Upper lobe of left lung (tissue), 4 donors: ENCODE measurements at regions not wholly inside any gene's neighbourhood (a gene's known extent, or its start where the extent isn't known, plus 50 kb on each side); places are given as distances from the start of the nearest gene placed in this dataset.

ENCODE experiments used
- EP300 ChIP-seq, 4 donors: sonication (generic); formaldehyde crosslinking; IDR thresholded peaks; one replicate each; pipeline ENCODE4 v1.5.1; 2017; ENCODE audit warnings: antibody characterized with exemption in 4 of 4, control low read depth in 2 of 4
- POLR2AphosphoS5 ChIP-seq, 2 donors: sonication (generic); formaldehyde crosslinking; IDR thresholded peaks; one replicate each; pipeline ENCODE4 v1.5.1; 2017; ENCODE audit warnings: antibody characterized with exemption in 2 of 2
- TF ChIP-seq, protein P1 (sequence below), 6 experiments: fragments of 450-650 bp in 4 of 6; fragments of 200-600 bp in 2 of 6; sonication (generic) in 2 of 6; IDR thresholded peaks; one replicate each; pipeline ENCODE4 v1.5.1; 2016 to 2019; ENCODE audit warnings: antibody characterized with exemption in 6 of 6

DNA sequence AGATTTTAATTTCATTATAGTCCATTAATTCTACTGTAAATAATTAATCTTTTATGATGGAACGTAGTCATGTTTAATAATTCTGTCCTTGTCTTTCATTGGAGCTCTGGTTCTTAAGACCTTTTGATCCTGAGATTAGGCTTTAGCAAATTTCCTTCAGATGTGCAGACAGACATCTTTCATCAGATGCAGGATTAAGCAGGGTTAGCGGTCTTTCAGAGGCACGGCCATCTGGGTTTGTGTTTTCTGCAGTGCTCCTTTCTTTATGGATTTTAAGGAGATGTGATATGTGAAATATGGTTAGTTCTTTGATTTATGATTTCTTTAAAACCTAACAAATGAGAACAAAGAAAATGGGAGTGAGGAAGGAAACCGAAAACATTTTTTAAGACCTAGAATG lies 643.9 kb upstream of the SGCG start:
- TF ChIP-seq, protein P1, sequence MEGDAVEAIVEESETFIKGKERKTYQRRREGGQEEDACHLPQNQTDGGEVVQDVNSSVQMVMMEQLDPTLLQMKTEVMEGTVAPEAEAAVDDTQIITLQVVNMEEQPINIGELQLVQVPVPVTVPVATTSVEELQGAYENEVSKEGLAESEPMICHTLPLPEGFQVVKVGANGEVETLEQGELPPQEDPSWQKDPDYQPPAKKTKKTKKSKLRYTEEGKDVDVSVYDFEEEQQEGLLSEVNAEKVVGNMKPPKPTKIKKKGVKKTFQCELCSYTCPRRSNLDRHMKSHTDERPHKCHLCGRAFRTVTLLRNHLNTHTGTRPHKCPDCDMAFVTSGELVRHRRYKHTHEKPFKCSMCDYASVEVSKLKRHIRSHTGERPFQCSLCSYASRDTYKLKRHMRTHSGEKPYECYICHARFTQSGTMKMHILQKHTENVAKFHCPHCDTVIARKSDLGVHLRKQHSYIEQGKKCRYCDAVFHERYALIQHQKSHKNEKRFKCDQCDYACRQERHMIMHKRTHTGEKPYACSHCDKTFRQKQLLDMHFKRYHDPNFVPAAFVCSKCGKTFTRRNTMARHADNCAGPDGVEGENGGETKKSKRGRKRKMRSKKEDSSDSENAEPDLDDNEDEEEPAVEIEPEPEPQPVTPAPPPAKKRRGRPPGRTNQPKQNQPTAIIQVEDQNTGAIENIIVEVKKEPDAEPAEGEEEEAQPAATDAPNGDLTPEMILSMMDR (IDR thresholded peaks at IDR 0.05) = no peak
- TF ChIP-seq POLR2AphosphoS5 (IDR thresholded peaks at IDR 0.05) (no peak), EP300 (IDR thresholded peaks at IDR 0.05) (no peak)
